ENCODE measurements at regions not wholly inside any gene's neighbourhood (a gene's known extent, or its start where the extent isn't known, plus 50 kb on each side); places are given as distances from the start of the nearest gene placed in this dataset.
A peak's percentile ranks its signal among the peaks of the same experiment; 100 is the strongest.
"Not testable (repeated sequence)": the region's sequence is repeated elsewhere in the genome, so short reads cannot be mapped to it uniquely, and the experiment has no call there.

- peak; percentile 60 for DNase-seq
Observed at GRCh38 chrX:3972104-3972858, 258.8 kb upstream of the PRKX start.

DNA sequence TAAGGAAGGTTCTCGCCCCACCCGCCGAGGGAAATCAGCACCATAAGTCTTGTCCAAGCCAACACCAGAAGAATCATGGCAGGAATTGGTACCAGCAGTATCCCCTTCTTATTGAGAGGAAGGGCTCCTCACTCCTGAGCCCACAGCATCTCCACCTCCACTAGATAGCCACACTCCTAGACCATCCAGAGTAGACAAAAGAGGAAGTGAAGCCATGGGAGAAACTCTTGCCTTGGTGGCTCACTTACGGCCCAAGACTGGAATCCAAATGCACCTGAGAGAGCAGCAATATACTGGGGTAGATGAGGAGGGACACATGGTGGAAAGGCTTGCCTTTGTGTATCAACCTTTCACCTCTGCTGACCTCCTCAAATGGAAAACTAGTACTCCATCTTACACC is 255.3 kb upstream of the PRKX start:
- no peak for DNase-seq

DNA sequence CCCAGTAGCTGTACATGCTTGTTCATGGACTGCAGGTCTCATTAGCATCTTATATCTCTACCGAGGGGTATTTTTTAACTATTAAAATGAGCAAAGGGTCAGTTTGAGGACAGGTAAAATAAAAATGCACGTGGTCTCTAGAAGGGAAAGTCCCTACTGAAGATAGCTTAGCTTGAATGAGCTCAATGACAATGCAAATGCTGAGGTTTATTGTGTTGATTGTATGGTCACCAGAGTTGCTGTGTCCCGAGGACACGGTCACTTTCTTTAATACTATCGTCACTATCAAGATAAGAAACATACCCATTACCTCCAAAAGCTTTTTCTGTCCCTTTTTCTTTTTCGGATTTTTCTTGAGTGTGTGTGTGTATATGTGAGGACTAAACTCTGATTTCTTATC is 250.5 kb upstream of the PRKX start:
- DNase-seq, result no peak

- peak; percentile 1 for DNase-seq
Observed at GRCh38 chrX:3962511-3963311, 249.3 kb upstream of the PRKX start.

DNA sequence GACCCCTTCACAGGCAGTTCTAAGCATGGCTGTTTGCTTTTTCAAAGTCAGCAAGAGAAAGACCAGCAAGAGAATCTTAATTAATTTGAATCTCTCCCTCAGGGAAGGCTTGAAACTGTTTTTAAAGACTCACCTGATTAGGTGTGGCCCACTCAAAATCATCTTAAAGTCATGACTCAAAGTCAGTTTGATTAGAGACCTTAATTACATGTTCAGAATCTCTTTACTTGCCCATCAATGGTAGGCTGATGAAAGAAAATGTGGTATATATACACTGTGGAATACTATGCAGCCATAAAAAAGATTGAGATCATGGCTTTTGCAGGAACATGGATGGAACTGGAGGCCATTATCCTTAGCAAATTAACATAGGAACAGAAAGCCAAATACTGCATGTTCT is 247.5 kb upstream of the PRKX start:
- no peak for DNase-seq

DNA sequence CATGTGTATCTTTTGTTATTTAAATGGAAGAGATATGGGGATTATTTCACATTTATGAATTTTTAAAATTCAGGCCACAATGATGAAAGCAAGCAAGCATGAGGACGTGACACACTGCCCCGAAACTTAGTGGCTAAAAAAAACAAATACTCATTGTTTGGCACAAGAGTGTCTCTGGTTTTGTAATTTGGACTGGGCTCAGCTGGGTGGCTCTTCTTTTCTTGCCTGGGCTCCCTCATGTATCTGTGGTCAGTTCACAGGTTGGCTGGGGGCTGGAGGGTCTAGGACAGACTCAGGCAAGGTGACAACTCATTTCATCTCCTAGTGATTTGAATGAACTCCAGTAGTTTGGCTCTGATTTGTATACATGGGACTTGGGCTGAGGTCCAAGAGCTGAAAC is 238.4 kb upstream of the PRKX start:
- DNase-seq, result no peak

GRCh38 chrX:3950373-3950772 is 236.9 kb upstream of the PRKX start:
- DNase-seq, result no peak

GRCh38 chrX:3943965-3944364 is 230.5 kb upstream of the PRKX start:
- no peak for DNase-seq

- no peak for DNase-seq
Observed at GRCh38 chrX:3940000-3940610, 226.7 kb upstream of the PRKX start.

DNA sequence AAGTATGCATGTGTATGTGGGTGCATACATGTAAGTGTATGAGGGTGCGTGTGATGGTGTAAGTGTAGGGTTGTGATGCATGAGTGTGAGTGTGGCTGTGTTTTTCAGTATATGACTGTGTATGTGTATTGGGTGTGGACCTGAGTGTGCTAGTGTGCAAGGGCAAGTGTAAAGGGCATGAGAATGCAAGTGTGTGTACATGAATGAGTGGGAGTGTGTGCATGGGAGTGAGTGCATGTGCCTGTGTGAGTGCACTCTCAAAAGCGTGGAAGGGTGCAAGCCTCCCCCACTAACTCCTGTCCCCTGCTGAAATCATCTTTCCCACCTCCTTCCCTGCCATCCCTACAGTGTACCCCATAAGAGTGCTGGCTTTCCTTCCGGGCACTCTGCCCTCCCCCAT is 225.1 kb upstream of the PRKX start:
- DNase-seq, result no peak

- not testable (repeated sequence) for DNase-seq
Observed at GRCh38 chrX:3935196-3935595, 221.7 kb upstream of the PRKX start.

DNA sequence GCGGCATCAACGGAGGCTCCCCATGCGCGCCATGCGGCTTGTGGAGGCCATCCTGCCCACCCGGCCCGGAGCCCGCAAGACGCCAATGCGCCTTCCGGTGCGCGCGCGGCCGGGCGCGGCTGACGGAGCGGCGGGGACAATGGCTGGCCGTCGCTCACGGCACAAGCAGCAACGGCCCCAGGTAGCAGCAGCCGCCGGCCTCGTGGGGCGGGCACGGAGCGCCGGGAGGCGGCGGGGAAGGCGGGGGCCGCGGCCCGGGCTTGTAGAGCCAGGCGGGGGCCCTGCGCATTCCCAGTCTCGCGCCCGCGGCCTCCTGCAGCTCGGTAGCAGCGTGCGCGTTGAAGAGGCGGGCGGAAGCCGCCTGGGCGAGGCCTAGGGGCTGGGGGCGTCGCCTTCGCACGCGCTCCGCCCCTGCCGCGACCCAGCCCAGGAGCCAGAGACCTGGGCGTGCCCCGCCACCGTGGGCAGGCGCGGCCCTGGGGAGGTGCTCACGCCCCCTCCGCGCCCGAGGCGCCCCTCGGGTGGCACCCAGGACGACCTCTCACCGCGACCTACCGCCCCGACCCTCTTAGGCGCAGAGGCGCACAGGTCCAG is 207.1 kb upstream of the PRKX start:
- not testable (repeated sequence) for DNase-seq

GRCh38 chrX:3919668-3920423 is 206.4 kb upstream of the PRKX start:
- DNase-seq, result not testable (repeated sequence)

GRCh38 chrX:3914813-3915212 is 201.4 kb upstream of the PRKX start:
- DNase-seq, result not testable (repeated sequence)

DNA sequence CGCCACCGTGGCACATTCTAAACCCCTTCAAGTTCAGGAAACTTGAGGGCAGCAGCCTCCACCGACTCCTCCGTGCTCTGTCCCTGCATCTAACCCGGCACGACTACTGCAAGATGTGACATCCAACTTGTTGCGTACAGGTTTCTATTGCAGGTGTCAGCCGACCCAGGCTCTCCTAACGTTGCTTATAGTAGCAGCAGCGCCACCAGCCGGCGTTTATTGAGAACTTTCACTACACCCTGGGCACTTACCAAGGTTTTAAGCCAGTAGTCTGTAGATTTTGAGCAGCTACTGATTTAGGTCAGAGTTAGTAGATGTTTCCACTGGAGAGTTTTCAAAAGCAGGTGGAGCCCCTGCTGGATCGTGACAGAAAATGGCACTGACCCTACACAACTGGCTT is 200.6 kb upstream of the PRKX start:
- DNase-seq, result not testable (repeated sequence)

GRCh38 chrX:3911012-3911411 is 197.6 kb upstream of the PRKX start:
- DNase-seq, result not testable (repeated sequence)

- DNase-seq, result not testable (repeated sequence)
Observed at GRCh38 chrX:3910611-3911010, 197.2 kb upstream of the PRKX start.

- not testable (repeated sequence) for DNase-seq
Observed at GRCh38 chrX:3905522-3906258, 192.2 kb upstream of the PRKX start.

DNA sequence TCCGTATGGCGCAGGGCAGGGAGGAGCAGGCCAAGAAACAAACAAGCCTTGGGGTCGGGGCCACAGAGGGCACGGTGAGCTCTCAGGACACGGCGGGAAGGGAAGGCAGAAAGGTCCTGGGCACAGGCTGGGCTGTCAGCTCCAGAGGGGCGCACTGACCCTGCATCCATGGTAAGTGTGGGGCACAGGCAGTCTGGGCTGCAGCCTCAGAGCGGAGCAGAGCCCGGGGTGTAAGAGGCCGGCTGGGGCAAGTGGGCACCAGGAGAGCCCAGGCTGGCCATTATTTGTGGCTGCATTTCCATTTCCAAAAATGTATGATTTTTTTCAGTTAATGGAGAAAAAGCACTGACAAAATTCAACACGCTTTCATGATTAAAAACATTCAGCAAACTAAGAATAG is 188.8 kb upstream of the PRKX start:
- not testable (repeated sequence) for DNase-seq

DNA sequence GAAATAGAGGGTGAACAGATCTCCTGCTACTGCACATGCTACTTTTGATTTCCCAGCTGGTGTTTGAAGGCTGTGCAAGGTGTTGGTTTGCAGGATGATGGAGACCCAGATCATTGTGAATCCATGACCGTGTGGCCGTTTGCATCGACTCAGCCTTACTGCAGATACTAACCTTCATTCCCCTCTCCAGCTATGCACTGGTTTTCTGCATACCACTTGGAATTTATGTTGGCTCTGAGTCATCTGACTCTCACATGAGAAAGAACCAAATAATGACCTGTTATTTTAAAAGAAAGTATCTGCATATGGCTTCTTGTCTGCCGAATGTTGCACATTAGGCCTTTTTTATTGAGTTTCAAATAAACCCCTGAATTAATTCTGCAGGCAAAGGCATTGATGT is 183.3 kb upstream of the PRKX start:
- DNase-seq, result not testable (repeated sequence)

- not testable (repeated sequence) for DNase-seq
Observed at GRCh38 chrX:3882553-3882920, 169.1 kb upstream of the PRKX start.
